ENCODE measurements at regions not wholly inside any gene's neighbourhood (a gene's known extent, or its start where the extent isn't known, plus 50 kb on each side); places are given as distances from the start of the nearest gene placed in this dataset.

DNA sequence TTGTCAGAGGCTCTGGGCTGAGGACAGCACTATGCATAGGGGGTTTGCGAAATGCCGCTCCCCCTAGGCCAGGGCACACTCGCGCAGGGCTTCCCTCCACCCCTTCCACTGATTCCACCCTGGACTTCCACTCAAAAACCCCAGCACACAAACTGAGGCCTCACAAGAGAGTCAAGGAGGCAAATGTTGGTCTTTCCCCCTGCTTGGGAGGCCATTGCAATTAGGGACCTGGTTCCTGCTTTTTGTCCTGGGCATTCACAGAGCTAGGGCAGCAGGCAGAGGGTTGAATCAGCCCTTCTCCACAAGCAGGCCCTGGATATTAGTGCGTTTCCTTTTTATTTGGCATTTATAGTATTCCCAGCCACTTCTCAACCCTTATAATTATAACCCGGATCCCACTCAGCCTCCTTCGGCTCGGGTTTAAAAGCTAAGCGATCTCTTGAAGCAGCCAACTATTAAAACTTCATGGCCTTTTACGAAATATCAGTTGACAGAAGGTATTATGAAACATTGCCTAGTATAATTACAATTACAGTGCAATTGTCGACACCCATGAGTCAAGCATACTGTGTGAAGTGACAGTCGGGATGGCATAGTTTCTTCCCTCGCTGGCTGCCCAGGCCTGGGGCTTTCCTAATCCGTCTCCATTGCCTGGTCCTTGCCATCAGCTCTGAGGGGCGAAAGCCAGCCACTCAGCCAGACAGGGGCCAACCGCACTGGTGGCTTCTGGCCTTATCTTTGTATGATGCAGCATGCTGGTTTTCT, 285.5 kb upstream of the MAP3K1 start:
- CTCF ChIA-PET = no interaction called here
- H3K4me1 ChIP-seq (ENCODE audit: control insufficient read depth in 1 of 2, insufficient read depth in 2 of 2, low read depth in 1 of 2, low read length in 1 of 2) = no peaks in the 10 kb centered on the region; a peak in 2 of 4 replicates
- H3K27me3 ChIP-seq (ENCODE audit: insufficient read depth) = no peaks in the 10 kb centered on the region
- no peak overlapping the region for H2AFZ ChIP-seq (ENCODE audit: low read depth)
- no peaks in the 10 kb centered on the region for H3K36me3 ChIP-seq (replicated peaks in 1 of 2; ENCODE audit: control insufficient read depth in 1 of 2, insufficient read depth in 2 of 2, low read length in 1 of 2)
- no peaks in the 10 kb centered on the region for H3F3A ChIP-seq (replicated peaks; ENCODE audit: insufficient read depth)
- no peaks in the 10 kb centered on the region for H3K9me3 ChIP-seq
- no peak overlapping the region for H3K4me2 ChIP-seq
- no peak overlapping the region for H3K27ac ChIP-seq (ENCODE audit: low read depth in 2 of 2, low read length in 1 of 2)
- H3K79me2 ChIP-seq (ENCODE audit: insufficient read depth) = no peaks in the 10 kb centered on the region
- no peak overlapping the region for H3K4me3 ChIP-seq (ENCODE audit: low read depth in 2 of 2, low read length in 1 of 2)
- H3K9ac ChIP-seq = no peak overlapping the region
- TF ChIP-seq, protein P1, sequence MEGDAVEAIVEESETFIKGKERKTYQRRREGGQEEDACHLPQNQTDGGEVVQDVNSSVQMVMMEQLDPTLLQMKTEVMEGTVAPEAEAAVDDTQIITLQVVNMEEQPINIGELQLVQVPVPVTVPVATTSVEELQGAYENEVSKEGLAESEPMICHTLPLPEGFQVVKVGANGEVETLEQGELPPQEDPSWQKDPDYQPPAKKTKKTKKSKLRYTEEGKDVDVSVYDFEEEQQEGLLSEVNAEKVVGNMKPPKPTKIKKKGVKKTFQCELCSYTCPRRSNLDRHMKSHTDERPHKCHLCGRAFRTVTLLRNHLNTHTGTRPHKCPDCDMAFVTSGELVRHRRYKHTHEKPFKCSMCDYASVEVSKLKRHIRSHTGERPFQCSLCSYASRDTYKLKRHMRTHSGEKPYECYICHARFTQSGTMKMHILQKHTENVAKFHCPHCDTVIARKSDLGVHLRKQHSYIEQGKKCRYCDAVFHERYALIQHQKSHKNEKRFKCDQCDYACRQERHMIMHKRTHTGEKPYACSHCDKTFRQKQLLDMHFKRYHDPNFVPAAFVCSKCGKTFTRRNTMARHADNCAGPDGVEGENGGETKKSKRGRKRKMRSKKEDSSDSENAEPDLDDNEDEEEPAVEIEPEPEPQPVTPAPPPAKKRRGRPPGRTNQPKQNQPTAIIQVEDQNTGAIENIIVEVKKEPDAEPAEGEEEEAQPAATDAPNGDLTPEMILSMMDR (IDR thresholded peaks at IDR 0.05) = no peak
- TF ChIP-seq TCF12 (IDR thresholded peaks at IDR 0.05) (no peak), FOSL2 (IDR thresholded peaks at IDR 0.05; ENCODE audit: borderline replicate concordance, low read depth) (no peak), RAD21 (IDR thresholded peaks at IDR 0.05; ENCODE audit: low read length) (no peak), FOXM1 (IDR thresholded peaks at IDR 0.05; ENCODE audit: low read depth) (no peak), YY1 (IDR thresholded peaks at IDR 0.05; ENCODE audit: low read depth) (no peak), NRF1 (IDR thresholded peaks at IDR 0.05; ENCODE audit: low read depth, low read length) (no peak), SMC3 (IDR thresholded peaks at IDR 0.05; ENCODE audit: low read depth, low read length) (no peak), JUND (IDR thresholded peaks at IDR 0.05) (no peak), EP300 (IDR thresholded peaks at IDR 0.05; ENCODE audit: borderline replicate concordance in 1 of 2, low read depth in 1 of 2, low read length in 1 of 2) (no peak), RFX5 (IDR thresholded peaks at IDR 0.05; ENCODE audit: low read length) (no peak), RCOR1 (IDR thresholded peaks at IDR 0.05; ENCODE audit: low read length) (no peak), MXI1 (IDR thresholded peaks at IDR 0.05; ENCODE audit: low read depth, low read length) (no peak), SIN3A (IDR thresholded peaks at IDR 0.05; ENCODE audit: borderline replicate concordance, low read depth, low read length) (no peak)
- TF ChIP-seq, protein P2, sequence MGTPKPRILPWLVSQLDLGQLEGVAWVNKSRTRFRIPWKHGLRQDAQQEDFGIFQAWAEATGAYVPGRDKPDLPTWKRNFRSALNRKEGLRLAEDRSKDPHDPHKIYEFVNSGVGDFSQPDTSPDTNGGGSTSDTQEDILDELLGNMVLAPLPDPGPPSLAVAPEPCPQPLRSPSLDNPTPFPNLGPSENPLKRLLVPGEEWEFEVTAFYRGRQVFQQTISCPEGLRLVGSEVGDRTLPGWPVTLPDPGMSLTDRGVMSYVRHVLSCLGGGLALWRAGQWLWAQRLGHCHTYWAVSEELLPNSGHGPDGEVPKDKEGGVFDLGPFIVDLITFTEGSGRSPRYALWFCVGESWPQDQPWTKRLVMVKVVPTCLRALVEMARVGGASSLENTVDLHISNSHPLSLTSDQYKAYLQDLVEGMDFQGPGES (IDR thresholded peaks at IDR 0.05; ENCODE audit: low read depth, low read length) = no peak
- TF ChIP-seq, protein P3, sequence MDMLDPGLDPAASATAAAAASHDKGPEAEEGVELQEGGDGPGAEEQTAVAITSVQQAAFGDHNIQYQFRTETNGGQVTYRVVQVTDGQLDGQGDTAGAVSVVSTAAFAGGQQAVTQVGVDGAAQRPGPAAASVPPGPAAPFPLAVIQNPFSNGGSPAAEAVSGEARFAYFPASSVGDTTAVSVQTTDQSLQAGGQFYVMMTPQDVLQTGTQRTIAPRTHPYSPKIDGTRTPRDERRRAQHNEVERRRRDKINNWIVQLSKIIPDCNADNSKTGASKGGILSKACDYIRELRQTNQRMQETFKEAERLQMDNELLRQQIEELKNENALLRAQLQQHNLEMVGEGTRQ (IDR thresholded peaks at IDR 0.05; ENCODE audit: borderline replicate concordance, low read depth, low read length) = no peak
- POLR2A ChIA-PET = no interaction called here
- WGBS (ENCODE audit: low lambda C conversion rate) = 82% methylated on average over 13 of the region's 16 CpGs
- no peaks in the 10 kb centered on the region for H3K9me2 ChIP-seq
- H4K20me1 ChIP-seq (ENCODE audit: insufficient read depth) = no peaks in the 10 kb centered on the region
- no peak for DNase-seq
